Retina (tissue), 1 donor: ENCODE measurements at regions not wholly inside any gene's neighbourhood (a gene's known extent, or its start where the extent isn't known, plus 50 kb on each side); places are given as distances from the start of the nearest gene placed in this dataset.
A peak's percentile ranks its signal among the peaks of the same experiment; 100 is the strongest.
"Not testable (repeated sequence)": the region's sequence is repeated elsewhere in the genome, so short reads cannot be mapped to it uniquely, and the experiment has no call there.

Experiments used
- DNase-seq: peaks from one replicate; pipeline ENCODE4 v3.0.0-alpha.2; 2016

DNA sequence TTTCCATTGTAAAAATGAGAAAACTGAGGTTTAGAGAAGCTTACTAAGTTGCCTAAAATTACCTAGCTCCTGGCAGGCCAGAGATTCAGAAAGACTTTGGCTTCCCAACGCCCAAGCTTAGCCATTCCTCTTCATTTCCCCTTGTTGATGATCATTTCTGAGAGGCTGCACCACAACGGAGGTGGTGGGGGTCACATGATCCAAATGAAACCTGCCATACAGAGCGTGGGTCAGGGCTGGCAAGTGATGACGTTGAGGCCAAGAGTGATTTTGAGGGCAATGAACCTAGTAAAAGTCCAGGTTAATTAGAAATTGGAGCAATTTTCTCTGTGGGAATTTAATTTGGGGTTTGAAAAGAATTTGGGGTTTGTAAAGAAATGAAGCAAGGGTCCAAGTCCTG lies 109.9 kb downstream of the TMEM182 start:
- DNase-seq = no peak

GRCh38 chr2:102872388-102872787 lies 110.6 kb downstream of the TMEM182 start:
- no peak for DNase-seq

GRCh38 chr2:102879513-102879912 lies 117.7 kb downstream of the TMEM182 start:
- not testable (repeated sequence) for DNase-seq

GRCh38 chr2:102880731-102881130 lies 118.9 kb downstream of the TMEM182 start:
- DNase-seq = no peak

GRCh38 chr2:102886216-102886893 lies 124.5 kb downstream of the TMEM182 start:
- no peak for DNase-seq

DNA sequence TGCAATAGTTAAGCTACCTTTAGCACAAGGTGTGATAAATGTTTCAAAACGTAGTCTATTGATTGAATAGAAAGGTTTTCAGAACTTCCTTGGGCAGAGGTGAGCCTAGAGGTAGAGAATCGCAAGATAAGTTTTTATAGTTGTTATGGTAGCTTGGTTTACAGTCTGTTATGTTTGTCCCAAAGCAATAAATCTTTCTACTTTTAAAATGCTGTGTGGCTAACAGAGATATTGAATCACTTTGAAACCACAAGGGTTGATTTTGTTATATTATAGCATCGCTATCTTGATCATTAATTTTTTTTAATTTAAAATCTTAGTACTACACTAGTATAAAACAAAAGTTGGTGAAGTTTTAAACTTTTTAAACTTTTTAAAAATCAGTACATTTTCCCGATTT lies 126.7 kb downstream of the TMEM182 start:
- no peak for DNase-seq

DNA sequence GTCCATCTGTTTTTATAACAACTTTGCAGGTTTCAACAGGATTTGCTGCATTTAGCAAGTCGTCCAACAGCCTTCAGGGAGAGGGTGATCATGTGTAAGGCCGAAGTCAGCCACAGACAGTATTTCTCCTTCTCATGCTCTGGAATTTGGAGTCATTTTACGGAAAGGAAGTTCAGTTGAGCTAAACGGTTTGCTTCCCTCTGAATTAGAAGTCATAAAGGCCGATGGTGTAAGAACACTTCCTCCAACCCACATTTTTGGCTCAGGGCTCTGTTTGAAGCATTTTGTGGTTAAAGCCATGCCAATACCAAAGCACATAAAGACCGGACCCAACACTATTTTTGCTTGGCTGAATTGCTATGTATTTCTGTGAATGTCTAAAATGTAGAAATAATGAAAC lies 129.5 kb downstream of the TMEM182 start:
- no peak for DNase-seq

DNA sequence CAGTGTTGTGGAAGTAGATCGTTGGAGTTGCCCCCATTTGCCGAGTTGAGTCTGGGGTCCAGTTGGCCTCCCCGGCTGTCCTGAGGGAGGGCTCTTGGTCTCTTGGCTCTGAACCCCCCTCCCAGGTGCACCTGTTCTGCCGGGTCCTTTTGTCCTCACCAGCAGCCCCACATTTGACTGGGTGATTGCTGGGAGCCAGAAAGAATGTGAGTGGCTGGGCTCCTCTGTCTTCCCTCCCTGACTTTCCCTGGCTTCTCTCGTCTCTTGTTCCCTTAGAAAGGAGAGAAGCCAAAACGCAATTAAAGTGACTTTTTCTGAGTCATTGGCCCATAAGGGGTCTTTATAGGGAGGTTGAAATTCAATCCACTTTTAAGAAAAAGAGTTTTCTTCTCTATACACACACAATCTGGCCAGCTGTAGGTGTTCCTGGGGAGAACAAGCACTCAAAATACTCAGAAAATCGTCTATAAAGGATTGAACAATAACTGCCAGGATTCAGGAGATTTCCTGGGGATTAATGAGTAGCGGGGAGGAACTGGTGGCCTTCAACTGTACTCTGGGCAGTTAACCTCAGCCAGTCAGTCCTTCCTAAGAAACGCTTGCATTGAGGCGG lies 131.0 kb downstream of the TMEM182 start:
- DNase-seq = no peak

- DNase-seq = no peak
Observed at GRCh38 chr2:102893870-102894269, 132.0 kb downstream of the TMEM182 start.

- no peak for DNase-seq
Observed at GRCh38 chr2:102895376-102895775, 133.5 kb downstream of the TMEM182 start.

DNA sequence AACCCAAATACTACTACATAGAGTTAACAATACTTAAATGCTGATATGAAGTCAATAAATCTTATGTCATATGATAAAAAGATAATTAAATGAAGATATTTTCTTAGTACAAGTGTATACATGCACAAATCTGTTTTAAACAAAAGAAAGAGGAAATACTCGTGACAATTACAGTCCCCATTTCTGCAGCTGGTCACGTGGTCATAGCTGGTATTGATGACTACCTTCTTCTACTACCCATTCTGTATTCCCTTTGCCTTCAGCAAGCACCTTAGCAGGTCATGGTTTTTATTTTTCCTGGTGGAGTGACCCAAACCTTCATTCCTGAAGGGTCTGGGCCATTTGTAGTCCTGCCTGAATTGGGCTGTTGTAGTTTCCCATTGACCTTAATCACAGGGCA lies 147.4 kb downstream of the TMEM182 start:
- not testable (repeated sequence) for DNase-seq

DNA sequence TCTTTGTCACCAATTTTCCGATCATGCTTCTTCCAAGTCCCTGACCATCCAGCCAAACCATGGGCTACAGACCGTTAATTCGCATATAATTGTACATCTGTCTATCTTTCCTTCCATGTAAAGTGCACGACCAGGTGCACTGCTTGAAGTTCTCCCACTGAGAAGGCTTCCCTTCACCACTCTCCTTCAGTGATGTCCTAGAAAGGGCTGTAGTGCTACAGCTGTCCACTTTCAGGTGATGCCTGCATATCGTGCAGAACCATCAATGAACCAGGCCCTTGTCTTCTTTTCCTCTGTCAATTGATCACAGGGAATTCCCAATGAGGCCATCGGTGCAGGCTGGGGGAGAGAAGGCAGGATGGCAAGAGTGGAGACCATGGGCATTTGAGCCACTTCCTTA lies 148.9 kb downstream of the TMEM182 start:
- DNase-seq = no peak

DNA sequence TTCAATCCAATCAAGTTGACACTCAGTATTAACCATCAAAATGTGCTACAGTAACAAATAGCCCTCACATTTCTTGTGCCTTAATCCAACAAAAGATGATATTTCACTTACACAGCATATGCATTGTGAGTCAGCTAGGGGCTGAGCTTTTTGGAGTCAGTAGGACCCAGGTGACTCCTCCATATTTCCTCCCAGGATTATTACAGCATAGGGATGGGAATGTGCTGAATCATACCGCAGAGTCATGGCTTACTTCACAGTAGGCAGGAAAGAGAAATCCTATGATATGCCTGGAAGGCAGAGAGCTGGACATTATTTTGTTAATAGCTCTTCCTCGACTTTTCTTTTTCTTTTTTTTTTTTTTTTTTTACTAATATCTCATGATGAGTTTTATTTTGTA lies 153.3 kb downstream of the TMEM182 start:
- DNase-seq = no peak

DNA sequence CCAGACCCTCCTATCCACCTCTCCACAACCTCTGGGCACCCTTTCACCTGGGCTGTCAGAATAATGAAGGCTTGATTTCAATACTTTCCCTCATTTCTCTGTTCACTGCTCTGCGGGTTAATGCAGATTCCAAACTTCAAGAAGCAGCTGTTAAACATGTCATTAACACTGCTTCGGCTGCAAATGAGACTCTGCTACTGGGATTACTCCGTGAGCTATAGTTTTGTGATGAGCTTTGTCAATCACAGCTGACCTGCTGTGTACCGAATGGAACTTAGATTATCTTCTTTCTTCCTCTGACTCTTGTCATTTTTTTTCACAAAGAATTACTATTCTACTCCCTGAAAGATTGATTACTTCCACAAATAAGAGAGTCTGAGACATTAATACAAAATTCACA lies 160.5 kb downstream of the TMEM182 start:
- DNase-seq = no peak

DNA sequence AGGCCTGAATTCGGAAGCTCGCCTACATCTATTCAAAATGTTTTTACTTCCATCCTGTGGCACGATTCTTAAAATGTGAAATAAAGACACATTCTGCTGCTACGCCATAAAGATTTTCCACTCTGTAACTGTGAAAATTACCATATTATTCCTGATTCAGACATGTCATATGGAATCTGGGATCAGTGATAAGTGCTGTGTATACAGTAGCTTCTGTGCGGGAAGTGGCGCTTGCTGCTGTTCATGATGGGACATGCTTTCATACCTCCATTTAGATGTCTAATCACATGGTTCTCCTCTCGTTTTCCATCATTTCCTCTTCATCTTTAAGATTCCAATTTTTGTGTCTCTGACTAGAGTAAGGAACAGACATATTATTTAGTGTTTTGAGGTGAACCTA lies 163.2 kb downstream of the TMEM182 start:
- DNase-seq = no peak

GRCh38 chr2:102927854-102928267 lies 166.0 kb downstream of the TMEM182 start:
- no peak for DNase-seq

GRCh38 chr2:102929721-102930120 lies 167.9 kb downstream of the TMEM182 start:
- no peak for DNase-seq

- peak; percentile 5 for DNase-seq
Observed at GRCh38 chr2:102932501-102932900, 170.7 kb downstream of the TMEM182 start.

DNA sequence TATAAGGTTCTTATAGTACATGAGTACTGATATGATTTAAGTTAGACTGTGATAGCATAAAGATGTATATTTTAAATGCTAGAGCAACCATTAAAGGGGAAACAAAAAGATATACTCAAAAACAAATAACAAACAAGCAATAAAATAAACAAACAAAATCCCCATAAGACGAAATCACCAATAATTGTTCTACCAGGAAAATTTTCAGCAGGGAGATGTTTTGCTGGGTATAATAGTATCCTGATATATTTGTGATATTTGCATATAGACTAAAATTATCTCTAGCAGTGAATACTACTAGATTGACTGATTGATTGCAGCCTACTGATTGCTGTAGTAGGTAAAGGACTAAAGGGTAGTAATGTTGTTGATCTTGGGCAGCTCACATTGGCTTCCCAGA lies 177.4 kb downstream of the TMEM182 start:
- no peak for DNase-seq

- DNase-seq = no peak
Observed at GRCh38 chr2:102940684-102941083, 178.9 kb downstream of the TMEM182 start.

DNA sequence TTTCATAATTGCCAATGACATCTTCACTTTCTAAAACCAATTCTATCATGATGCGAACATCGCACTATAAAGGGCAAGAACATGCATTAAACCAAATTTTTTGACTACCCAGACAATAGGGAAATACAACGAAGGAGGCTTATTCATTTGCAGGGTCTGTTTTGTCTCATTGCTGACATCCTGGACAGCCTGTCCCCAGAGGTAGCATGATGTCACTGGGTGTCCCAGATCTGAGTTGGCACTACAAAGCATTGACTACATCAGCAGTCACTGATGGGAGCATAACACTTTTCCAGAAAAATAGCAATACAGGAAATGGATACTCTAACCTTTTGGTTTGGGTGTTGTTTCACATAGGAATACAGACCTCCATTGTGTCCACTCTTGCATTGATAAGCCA lies 180.3 kb downstream of the TMEM182 start:
- DNase-seq = no peak

DNA sequence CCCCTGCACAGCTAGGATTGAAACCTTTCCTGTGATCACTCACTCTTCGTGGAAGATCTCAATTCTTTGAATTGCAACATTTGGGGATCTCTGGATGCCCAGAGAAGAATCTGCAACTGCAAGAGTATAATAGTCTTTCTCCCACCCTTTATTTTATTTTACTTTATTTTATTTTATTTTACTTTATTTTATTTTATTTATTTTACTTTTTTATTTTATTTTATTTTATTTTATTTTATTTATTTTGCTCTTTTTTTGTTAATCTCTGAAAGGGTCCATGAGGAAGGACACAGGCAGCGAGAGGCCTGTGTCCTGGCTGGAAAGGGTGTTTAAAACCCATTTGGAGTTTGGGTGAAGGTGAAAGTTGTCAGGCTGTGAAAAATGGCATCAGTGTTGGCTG lies 181.4 kb downstream of the TMEM182 start:
- no peak for DNase-seq

GRCh38 chr2:102950371-102950946 lies 188.6 kb downstream of the TMEM182 start:
- DNase-seq = no peak

DNA sequence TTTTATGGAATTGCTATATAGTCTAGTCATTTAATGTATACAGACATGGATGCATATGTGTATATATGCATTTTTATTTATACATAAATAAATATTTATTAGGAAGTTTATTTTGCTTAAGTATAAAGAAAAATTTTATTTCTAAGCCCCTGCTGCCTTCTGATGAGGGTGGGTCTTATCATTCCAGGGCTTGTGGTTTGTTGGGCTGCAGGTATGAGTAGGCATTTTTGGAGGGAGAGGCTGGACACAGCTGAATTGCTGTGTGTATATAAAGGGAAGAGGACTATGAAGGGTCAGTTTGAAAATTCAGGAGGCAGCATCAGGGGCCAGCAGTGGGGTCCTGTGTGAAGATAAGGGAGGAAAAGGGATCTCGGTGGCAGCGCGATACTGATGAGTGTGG lies 189.4 kb downstream of the TMEM182 start:
- DNase-seq = no peak

GRCh38 chr2:102967451-102967850 lies 205.6 kb downstream of the TMEM182 start:
- no peak for DNase-seq
